ENCODE measurements at regions not wholly inside any gene's neighbourhood (a gene's known extent, or its start where the extent isn't known, plus 50 kb on each side); places are given as distances from the start of the nearest gene placed in this dataset.

DNA sequence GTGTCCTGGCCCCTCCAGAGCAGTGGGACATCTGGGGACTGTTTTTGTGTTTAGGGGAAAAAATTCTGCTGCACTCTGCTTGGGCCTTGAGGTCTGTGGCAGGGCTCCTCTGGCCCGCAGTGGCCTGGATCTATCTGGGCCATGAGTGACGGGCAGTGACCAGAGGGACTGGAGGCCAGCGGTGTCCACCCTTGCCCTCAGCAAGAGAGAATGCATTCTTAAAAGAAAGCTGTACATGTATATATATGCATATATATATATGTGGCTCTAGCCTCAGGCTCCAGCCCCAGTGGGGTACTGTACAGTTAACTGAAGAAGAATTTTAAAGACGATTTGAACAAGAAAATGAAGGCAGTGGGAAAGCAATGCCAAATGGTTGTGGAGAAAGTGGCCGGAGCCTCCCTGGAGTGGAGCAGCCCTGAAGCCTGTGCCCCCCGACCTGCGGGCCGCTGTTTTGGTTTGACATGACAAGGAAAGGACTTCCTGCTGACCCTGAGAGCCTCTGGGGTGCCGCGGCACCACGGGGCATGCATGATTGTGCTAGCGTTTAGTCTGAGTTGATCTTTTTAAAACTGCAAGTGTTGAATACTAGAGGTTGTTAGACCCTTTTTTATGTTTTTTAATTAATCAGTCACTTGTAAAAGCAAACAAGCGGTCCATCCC is 52.2 kb downstream of the PLXNA1 start:
- Histone ChIP-seq H3K9me3 (ENCODE audit: low read depth) (no peaks in the 10 kb centered on the region), H3K9ac (no peak overlapping the region), H3K4me1 (no peaks in the 10 kb centered on the region), H3K79me2 (ENCODE audit: low read depth) (no peaks in the 10 kb centered on the region), H3F3A (ENCODE audit: low read depth) (no peaks in the 10 kb centered on the region), H3K4me2 (no peak overlapping the region), H3K27me3 (no peaks in the 10 kb centered on the region), H2AFZ (replicated peaks) (no peak overlapping the region), H3K36me3 (no peaks in the 10 kb centered on the region), H3K27ac (no peak overlapping the region), H3K4me3 (no peak overlapping the region), H4K20me1 (ENCODE audit: low read depth) (no peaks in the 10 kb centered on the region)
- Mint-ChIP-seq H3K9me3 (no peaks in the 10 kb centered on the region), H3K36me3 (peaks cover 4% of the 10 kb centered on the region), H3K4me1 (peaks cover 10% of the 10 kb centered on the region), H3K27ac (no peak overlapping the region), H3K4me3 (no peak overlapping the region), H3K27me3 (ENCODE audit: insufficient read depth, low read depth) (peaks cover 3% of the 10 kb centered on the region)
- DNase-seq (ENCODE audit: low spot score) = no peak
- TF ChIP-seq, protein P1, sequence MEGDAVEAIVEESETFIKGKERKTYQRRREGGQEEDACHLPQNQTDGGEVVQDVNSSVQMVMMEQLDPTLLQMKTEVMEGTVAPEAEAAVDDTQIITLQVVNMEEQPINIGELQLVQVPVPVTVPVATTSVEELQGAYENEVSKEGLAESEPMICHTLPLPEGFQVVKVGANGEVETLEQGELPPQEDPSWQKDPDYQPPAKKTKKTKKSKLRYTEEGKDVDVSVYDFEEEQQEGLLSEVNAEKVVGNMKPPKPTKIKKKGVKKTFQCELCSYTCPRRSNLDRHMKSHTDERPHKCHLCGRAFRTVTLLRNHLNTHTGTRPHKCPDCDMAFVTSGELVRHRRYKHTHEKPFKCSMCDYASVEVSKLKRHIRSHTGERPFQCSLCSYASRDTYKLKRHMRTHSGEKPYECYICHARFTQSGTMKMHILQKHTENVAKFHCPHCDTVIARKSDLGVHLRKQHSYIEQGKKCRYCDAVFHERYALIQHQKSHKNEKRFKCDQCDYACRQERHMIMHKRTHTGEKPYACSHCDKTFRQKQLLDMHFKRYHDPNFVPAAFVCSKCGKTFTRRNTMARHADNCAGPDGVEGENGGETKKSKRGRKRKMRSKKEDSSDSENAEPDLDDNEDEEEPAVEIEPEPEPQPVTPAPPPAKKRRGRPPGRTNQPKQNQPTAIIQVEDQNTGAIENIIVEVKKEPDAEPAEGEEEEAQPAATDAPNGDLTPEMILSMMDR (IDR thresholded peaks at IDR 0.05) = no peak
- TF ChIP-seq EZH2 (IDR thresholded peaks at IDR 0.05) = no peak
- no peak for TF ChIP-seq EZH2phosphoT487 (IDR thresholded peaks at IDR 0.05)

GRCh38 chr3:127035677-127036076 is 52.8 kb downstream of the PLXNA1 start:
- peaks cover 4% of the 10 kb centered on the region for H3K36me3 Mint-ChIP-seq
- no peak overlapping the region for H3K27ac Mint-ChIP-seq
- no peak for DNase-seq (ENCODE audit: low spot score)
- H3K4me1 Mint-ChIP-seq = peaks cover 15% of the 10 kb centered on the region
- H3F3A ChIP-seq (ENCODE audit: low read depth) = no peaks in the 10 kb centered on the region
- H3K9ac ChIP-seq = no peak overlapping the region
- H3K9me3 Mint-ChIP-seq = no peaks in the 10 kb centered on the region
- H3K36me3 ChIP-seq = no peaks in the 10 kb centered on the region
- H3K4me3 Mint-ChIP-seq = no peak overlapping the region
- TF ChIP-seq, protein P1 (IDR thresholded peaks at IDR 0.05) = no peak
- TF ChIP-seq EZH2 (IDR thresholded peaks at IDR 0.05) (no peak), EZH2phosphoT487 (IDR thresholded peaks at IDR 0.05) (no peak)
- H3K27ac ChIP-seq = no peak overlapping the region
- no peak overlapping the region for H3K4me3 ChIP-seq
- H2AFZ ChIP-seq (replicated peaks) = no peak overlapping the region
- H4K20me1 ChIP-seq (ENCODE audit: low read depth) = no peaks in the 10 kb centered on the region
- H3K4me2 ChIP-seq = no peak overlapping the region
- peaks cover 4% of the 10 kb centered on the region for H3K27me3 Mint-ChIP-seq (ENCODE audit: insufficient read depth, low read depth)
- H3K9me3 ChIP-seq (ENCODE audit: low read depth) = no peaks in the 10 kb centered on the region
- no peaks in the 10 kb centered on the region for H3K4me1 ChIP-seq
- H3K27me3 ChIP-seq = no peaks in the 10 kb centered on the region
- H3K79me2 ChIP-seq (ENCODE audit: low read depth) = no peaks in the 10 kb centered on the region

GRCh38 chr3:127036209-127037020 is 53.5 kb downstream of the PLXNA1 start:
- no peak overlapping the region for H3K4me3 ChIP-seq
- H3K4me2 ChIP-seq = no peak overlapping the region
- H3K27me3 ChIP-seq = no peaks in the 10 kb centered on the region
- no peaks in the 10 kb centered on the region for H3K9me3 ChIP-seq (ENCODE audit: low read depth)
- Mint-ChIP-seq H3K27ac (no peak overlapping the region), H3K27me3 (ENCODE audit: insufficient read depth, low read depth) (peaks cover 6% of the 10 kb centered on the region), H3K4me3 (no peak overlapping the region), H3K36me3 (peaks cover 4% of the 10 kb centered on the region), H3K9me3 (no peaks in the 10 kb centered on the region), H3K4me1 (peaks cover 15% of the 10 kb centered on the region)
- H3K27ac ChIP-seq = peak overlapping the region; percentile 63
- H3K79me2 ChIP-seq (ENCODE audit: low read depth) = no peaks in the 10 kb centered on the region
- no peaks in the 10 kb centered on the region for H3F3A ChIP-seq (ENCODE audit: low read depth)
- no peak overlapping the region for H2AFZ ChIP-seq (replicated peaks)
- no peak overlapping the region for H3K9ac ChIP-seq
- no peaks in the 10 kb centered on the region for H3K4me1 ChIP-seq
- TF ChIP-seq, protein P1 (IDR thresholded peaks at IDR 0.05) = no peak
- TF ChIP-seq EZH2phosphoT487 (IDR thresholded peaks at IDR 0.05) (no peak), EZH2 (IDR thresholded peaks at IDR 0.05) (no peak)
- DNase-seq (ENCODE audit: low spot score) = no peak
- H3K36me3 ChIP-seq = no peaks in the 10 kb centered on the region
- H4K20me1 ChIP-seq (ENCODE audit: low read depth) = no peaks in the 10 kb centered on the region
